HFFc6 (cell line): ENCODE measurements at regions not wholly inside any gene's neighbourhood (a gene's known extent, or its start where the extent isn't known, plus 50 kb on each side); places are given as distances from the start of the nearest gene placed in this dataset.
"Not testable (repeated sequence)": the region's sequence is repeated elsewhere in the genome, so short reads cannot be mapped to it uniquely, and the experiment has no call there.

Source experiments
- DNase-seq: peaks from one replicate; pipeline ENCODE4 v3.0.0-alpha.2; 2018
- H3K27ac Mint-ChIP-seq: 2 replicates; pipeline ENCODE4 v1.8.0; 2020; ENCODE audit warnings: mild to moderate bottlenecking, mixed read lengths
- H3K27me3 Mint-ChIP-seq: 2 replicates; pipeline ENCODE4 v1.8.0; 2021; ENCODE audit warnings: mild to moderate bottlenecking, moderate library complexity, mixed read lengths; ENCODE audit not compliant: insufficient read depth
- H3K36me3 Mint-ChIP-seq: 2 replicates; pipeline ENCODE4 v1.8.0; 2021; ENCODE audit warnings: low read depth, mixed read lengths
- H3K4me1 Mint-ChIP-seq: 2 replicates; pipeline ENCODE4 v1.8.0; 2020; ENCODE audit warnings: low read depth, mixed read lengths
- H3K4me3 Mint-ChIP-seq: 2 replicates; pipeline ENCODE4 v1.8.0; 2020; ENCODE audit warnings: mild to moderate bottlenecking, moderate library complexity, mixed read lengths
- H3K9me3 Mint-ChIP-seq: 2 replicates; pipeline ENCODE4 v1.8.0; 2020; ENCODE audit warnings: mild to moderate bottlenecking, mixed read lengths
- TF ChIP-seq, protein P1 (sequence below): fragments of 200-600 bp; sonication (generic); IDR thresholded peaks from 2 replicates; pipeline ENCODE4 v1.5.0; 2021; ENCODE audit warnings: antibody characterized with exemption, mild to moderate bottlenecking

DNA sequence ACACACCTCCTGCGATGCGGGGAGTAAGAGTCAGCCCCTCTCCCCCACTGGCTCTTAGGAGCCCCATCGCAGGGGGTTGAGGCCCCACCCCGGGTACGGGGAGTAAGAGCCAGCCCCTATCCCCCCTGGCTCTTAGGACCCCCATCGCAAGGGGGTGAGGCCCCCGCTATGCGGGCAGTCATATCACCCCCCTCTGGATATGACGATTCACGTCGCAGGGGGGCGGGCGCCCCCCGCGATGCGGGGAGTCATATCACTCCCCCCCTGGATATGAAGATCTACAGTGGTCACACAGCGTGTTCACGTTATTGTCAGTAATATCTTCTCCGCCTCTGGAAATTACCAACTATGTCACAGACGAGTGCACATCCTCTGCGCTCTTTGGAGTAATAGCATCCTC is 61.1 kb downstream of the DEFB131A start:
- not testable (repeated sequence) for H3K27me3 Mint-ChIP-seq, DNase-seq, H3K4me3 Mint-ChIP-seq, H3K27ac Mint-ChIP-seq, H3K36me3 Mint-ChIP-seq, H3K4me1 Mint-ChIP-seq
- H3K9me3 Mint-ChIP-seq, result peaks cover 14% of the 10 kb centered on the region; the same call in 1 of the 2 replicates

DNA sequence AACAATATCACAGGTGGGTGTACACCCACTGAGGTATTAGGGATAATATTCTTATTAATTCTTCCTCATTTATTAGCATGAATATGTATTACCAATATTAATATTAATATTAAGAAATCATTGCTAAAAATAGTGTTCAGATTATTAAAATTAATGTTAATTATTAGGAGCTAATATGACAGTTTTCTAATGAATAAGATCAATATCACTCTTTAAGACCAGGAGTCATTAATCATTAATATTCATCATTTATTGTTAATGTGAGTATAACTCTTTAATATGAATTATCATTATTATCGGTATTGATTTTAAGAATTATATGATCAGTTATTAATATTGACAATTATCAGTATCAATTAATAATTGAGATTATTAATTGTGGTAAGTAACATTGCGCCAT is 62.5 kb downstream of the DEFB131A start:
- H3K27ac Mint-ChIP-seq, H3K27me3 Mint-ChIP-seq, H3K4me3 Mint-ChIP-seq, H3K36me3 Mint-ChIP-seq, DNase-seq, H3K4me1 Mint-ChIP-seq: not testable (repeated sequence)
- H3K9me3 Mint-ChIP-seq, result peaks cover 14% of the 10 kb centered on the region; the same call in 1 of the 2 replicates

DNA sequence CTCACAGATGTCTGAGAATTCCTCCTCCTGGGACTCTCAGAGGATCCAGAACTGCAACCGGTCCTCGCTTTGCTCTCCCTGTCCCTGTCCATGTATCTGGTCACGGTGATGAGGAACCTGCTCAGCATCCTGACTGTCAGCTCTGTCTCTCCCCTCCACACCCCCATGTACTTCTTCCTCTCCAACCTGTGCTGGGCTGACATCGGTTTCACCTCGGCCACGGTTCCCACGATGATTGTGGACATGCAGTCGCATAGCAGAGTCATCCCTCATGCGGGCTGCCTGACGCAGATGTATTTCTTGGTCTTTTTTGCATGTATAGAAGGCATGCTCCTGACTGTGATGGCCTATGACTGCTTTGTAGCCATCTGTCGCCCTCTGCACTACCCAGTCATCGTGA is 68.7 kb downstream of the DEFB131A start:
- H3K36me3 Mint-ChIP-seq, DNase-seq, H3K27me3 Mint-ChIP-seq, H3K4me1 Mint-ChIP-seq, H3K4me3 Mint-ChIP-seq, H3K27ac Mint-ChIP-seq: not testable (repeated sequence)
- H3K9me3 Mint-ChIP-seq, result peaks cover 22% of the 10 kb centered on the region

DNA sequence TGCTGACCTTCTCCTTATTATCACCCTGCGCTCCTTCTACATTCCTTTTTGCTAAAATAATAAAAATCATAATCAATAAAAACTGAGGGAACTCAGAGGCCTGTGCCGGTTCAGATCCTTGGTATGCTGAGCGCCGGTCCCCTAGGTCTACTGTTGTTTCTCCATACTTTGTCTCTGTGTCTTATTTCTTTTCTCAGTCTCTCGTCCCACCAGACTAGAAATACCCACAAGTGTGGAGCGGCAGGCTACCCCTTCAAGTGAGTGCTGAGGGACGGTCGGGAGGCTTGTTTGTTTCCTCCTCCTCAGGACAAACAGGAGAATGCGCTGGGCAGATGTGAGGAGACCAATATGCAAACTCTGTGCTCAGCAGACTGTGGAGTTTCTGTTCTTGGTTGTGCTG is 75.4 kb downstream of the DEFB131A start:
- Mint-ChIP-seq H3K9me3 (peaks cover 12% of the 10 kb centered on the region), H3K27ac (peak overlapping the region; percentile 67; the same call in 1 of the 2 replicates), H3K4me1 (peaks cover 13% of the 10 kb centered on the region; the same call in 1 of the 2 replicates)
- H3K4me3 Mint-ChIP-seq, DNase-seq, H3K36me3 Mint-ChIP-seq, H3K27me3 Mint-ChIP-seq: not testable (repeated sequence)

DNA sequence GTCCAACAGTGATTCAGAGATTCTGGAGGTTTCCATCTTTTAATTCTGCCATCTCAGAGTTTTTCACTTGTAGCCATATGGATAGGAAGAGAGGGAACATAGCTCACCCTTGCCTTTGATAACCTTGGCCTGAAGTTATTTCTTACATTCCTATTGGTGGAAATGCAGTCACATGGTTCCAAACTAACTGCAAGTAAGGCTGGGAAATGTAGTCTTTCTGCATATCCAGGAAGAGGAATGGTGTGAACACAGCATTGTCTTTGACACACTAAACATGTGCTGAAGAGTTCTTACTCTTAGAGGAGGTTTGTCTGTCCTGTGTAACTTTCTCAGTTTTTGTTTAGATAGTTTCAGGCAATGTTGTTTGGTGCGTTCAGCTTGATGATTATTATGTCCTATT is 78.7 kb downstream of the DEFB131A start:
- not testable (repeated sequence) for DNase-seq, H3K4me3 Mint-ChIP-seq, H3K36me3 Mint-ChIP-seq, H3K9me3 Mint-ChIP-seq, H3K27me3 Mint-ChIP-seq, H3K27ac Mint-ChIP-seq
- peaks cover 13% of the 10 kb centered on the region; the same call in 1 of the 2 replicates for H3K4me1 Mint-ChIP-seq

DNA sequence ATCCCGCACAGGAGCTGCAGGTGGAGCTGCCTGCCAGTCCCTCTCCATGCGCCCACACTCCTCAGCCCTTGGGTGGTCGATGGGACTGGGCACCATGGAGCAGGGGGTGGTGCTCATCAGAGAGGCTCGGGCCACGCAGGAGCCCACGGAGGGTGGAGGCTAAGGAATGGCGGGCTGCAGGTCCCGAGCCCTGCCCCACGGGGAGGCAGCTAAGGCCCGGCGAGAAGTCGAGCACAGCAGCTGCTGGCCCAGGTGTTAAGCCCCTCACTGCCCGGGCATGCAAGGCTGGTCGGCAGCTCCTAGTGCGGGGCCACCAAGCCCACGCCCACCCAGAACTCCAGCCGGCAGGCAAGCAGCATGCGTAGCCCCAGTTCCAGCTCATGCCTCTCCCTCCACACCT is 80.2 kb downstream of the DEFB131A start:
- H3K9me3 Mint-ChIP-seq, H3K27ac Mint-ChIP-seq: not testable (repeated sequence)

DNA sequence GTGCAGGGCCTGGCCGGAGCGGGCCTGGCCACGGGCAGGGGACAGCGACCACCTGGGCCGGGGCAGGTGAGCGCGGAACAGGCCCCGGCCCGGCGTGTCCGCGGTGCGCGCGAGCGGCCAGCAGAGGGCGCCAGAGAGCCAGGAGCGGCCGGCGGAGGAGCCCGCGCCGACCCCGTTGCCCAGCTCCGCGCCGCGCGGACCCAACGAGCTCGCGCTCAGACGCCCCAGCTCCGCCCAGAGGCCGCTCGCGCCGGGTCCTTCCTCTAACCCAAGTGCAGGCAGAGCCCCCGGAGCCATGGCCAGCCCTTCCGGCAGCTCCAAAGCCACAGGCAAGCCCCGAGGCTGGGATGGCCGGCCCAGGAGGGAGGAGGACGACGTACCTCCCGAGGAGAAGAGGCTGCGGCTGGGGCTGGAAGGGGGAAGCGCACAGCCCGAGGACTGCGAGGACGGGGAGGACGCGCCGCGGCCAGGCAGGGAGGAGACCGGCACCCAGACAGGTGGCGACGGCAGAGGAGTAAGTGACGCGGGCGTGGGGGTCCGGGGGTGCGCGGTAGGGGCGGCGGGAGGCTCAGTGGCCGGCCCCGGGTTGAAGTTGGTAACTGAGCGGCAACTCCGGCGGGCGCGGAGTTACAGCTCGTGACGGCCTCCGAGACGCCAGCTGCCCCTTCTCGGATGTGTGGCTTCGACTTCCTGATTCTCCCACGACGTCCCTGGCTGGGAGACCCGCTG is 88.1 kb downstream of the DEFB131A start:
- not testable (repeated sequence) for DNase-seq, H3K36me3 Mint-ChIP-seq, H3K4me3 Mint-ChIP-seq, H3K4me1 Mint-ChIP-seq, H3K27ac Mint-ChIP-seq
- TF ChIP-seq, protein P1, sequence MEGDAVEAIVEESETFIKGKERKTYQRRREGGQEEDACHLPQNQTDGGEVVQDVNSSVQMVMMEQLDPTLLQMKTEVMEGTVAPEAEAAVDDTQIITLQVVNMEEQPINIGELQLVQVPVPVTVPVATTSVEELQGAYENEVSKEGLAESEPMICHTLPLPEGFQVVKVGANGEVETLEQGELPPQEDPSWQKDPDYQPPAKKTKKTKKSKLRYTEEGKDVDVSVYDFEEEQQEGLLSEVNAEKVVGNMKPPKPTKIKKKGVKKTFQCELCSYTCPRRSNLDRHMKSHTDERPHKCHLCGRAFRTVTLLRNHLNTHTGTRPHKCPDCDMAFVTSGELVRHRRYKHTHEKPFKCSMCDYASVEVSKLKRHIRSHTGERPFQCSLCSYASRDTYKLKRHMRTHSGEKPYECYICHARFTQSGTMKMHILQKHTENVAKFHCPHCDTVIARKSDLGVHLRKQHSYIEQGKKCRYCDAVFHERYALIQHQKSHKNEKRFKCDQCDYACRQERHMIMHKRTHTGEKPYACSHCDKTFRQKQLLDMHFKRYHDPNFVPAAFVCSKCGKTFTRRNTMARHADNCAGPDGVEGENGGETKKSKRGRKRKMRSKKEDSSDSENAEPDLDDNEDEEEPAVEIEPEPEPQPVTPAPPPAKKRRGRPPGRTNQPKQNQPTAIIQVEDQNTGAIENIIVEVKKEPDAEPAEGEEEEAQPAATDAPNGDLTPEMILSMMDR, result peak; percentile 75
- Mint-ChIP-seq H3K9me3 (peaks cover 37% of the 10 kb centered on the region; the same call in 1 of the 2 replicates), H3K27me3 (peaks cover 10% of the 10 kb centered on the region; the same call in 1 of the 2 replicates)

More for the DNA sequence above, 80.2 kb downstream of the DEFB131A start:
- not testable (repeated sequence) for H3K4me3 Mint-ChIP-seq, DNase-seq, H3K36me3 Mint-ChIP-seq, H3K27me3 Mint-ChIP-seq
- H3K4me1 Mint-ChIP-seq, result peaks cover 12% of the 10 kb centered on the region; the same call in 1 of the 2 replicates

DNA sequence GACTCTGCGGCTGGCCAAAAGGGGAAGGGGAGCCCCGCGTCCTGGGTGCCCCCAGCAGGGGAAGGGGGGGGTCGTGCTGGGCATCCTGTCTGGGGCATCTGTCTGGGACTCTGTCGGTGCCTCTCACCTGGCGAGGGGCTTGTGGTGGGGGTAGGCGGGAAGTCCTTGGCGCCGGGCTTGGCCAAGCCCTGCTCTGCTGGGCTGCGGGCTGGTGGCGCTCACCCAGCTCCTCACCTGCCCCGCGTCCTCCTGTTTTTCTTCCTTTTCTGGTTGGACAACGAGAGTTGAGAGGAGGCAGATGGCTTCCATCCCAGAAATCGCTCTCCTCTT is 88.6 kb downstream of the DEFB131A start:
- not testable (repeated sequence) for H3K36me3 Mint-ChIP-seq, H3K27ac Mint-ChIP-seq, DNase-seq, H3K4me1 Mint-ChIP-seq
- Mint-ChIP-seq H3K4me3 (peak overlapping the region; percentile 43; the same call in 1 of the 2 replicates), H3K9me3 (peaks cover 42% of the 10 kb centered on the region; the same call in 1 of the 2 replicates), H3K27me3 (peaks cover 13% of the 10 kb centered on the region; the same call in 1 of the 2 replicates)

DNA sequence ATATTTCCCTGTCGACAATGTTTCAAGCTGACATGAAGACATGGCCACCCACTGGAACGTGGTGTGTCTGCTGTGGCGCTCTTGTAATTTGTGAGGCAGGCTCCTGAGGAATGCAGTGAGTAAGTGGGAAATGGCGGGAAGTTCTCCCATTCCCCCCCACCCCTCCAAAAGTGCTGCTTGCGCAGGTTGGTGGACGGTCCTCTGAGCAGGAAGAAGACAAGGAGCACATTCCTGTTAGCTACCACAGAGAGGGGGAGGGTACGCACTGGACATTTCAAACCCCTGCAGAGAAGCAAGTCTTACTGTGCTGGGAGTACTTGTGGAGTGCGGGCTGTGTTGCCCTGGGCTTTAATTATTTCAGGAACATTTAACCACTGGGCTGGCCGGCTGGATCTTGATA is 92.9 kb downstream of the DEFB131A start:
- H3K4me1 Mint-ChIP-seq, H3K27ac Mint-ChIP-seq, H3K4me3 Mint-ChIP-seq, DNase-seq, H3K36me3 Mint-ChIP-seq: not testable (repeated sequence)
- Mint-ChIP-seq H3K9me3 (peaks cover 44% of the 10 kb centered on the region), H3K27me3 (peaks cover 10% of the 10 kb centered on the region)

DNA sequence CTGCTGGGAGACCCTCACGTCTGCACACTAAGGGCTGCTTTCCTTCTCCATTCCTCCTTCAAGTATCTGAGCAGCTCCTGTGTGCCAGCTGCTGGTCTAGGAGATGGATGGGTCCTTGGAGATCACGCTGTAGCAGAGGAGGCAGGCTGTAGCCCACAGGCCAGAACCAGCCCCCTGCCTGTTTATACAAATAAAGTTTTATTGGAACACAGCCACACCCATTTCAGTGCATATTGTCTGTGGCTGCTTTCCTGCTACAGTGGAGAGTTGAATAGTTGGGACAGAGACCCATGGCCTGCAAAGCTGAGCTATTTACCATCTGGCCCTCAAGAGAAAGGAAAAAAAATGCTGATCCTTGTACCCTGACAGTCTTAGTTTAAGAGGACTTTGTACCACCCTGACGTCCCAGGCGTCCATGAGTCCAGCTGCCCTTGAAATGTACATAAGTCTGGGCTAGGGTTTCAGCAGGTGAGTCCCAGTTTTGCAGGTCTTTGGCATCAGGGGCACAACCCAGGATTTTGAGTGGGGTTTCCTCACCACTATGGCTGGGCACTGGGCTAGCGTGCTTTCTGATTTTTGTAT is 95.8 kb downstream of the DEFB131A start:
- H3K4me1 Mint-ChIP-seq, H3K36me3 Mint-ChIP-seq, DNase-seq, H3K27me3 Mint-ChIP-seq, H3K4me3 Mint-ChIP-seq, H3K27ac Mint-ChIP-seq: not testable (repeated sequence)
- peaks cover 28% of the 10 kb centered on the region for H3K9me3 Mint-ChIP-seq

DNA sequence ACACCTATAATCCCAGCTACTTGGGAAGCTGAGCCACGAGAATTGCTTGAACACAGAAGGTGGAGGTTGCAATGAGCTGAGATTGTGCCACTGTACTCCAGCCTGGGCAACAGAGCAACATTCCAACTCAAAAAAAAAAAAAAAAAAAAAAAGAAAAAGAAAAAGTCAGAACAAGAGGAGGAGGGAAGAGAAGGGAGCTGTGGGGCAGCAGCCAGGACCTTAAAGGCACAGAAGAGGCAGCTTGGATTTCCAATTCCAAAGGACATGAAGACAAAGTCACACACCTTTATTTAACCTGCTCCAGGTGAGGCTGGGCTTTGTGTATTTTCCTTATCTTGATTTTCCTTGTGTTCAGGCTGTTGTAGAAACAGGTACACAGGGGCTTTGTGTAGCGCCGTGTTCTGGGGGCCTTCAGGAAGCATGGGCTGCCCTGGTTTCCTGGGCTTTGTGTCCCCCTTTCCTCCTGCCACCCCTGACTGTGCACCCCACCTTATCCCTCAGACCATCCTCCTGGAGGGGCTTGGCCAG is 97.2 kb downstream of the DEFB131A start:
- not testable (repeated sequence) for DNase-seq, H3K27me3 Mint-ChIP-seq, H3K27ac Mint-ChIP-seq, H3K4me1 Mint-ChIP-seq, H3K4me3 Mint-ChIP-seq, H3K36me3 Mint-ChIP-seq
- peaks cover 33% of the 10 kb centered on the region for H3K9me3 Mint-ChIP-seq

DNA sequence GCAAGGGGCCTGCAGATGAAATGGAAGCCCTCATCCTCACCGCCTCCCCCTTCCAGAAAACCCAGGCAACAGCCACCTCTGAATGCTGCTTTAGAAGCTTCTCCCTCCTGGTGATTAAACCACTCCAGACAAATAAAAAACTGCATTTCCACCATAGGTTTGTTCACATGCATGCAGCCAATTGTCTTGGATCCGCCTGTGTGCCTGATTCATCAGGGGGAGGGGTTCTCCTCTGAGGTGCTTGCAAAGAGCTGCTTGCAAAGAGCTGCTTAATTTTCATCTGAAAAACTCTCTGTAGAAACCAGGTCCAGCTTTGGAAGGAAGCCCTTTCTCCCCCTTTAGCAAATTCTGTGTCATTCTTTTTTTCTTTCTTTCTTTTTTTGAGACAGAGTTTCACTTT is 100.6 kb downstream of the DEFB131A start:
- H3K27me3 Mint-ChIP-seq, DNase-seq, H3K27ac Mint-ChIP-seq, H3K36me3 Mint-ChIP-seq, H3K4me1 Mint-ChIP-seq, H3K4me3 Mint-ChIP-seq: not testable (repeated sequence)
- H3K9me3 Mint-ChIP-seq, result peaks cover 26% of the 10 kb centered on the region

DNA sequence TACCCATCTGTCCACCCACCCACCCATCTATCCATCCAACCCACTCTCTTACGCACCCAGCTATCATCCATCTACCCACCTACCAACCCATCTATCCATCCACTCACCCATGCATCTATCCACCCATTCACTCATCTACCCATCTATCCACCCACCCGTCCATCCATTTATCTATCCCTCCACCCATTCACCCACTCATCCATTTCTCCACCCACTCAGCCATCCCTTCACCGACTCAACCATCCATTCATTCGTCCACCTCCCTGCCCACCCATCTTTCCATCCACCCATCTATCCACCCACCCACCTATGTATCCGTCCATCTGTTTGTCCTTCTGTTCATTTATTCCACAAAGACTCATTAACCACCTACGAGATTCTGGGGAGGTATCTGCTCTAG is 103.3 kb downstream of the DEFB131A start:
- not testable (repeated sequence) for H3K27ac Mint-ChIP-seq, H3K27me3 Mint-ChIP-seq, H3K36me3 Mint-ChIP-seq, H3K4me1 Mint-ChIP-seq, H3K4me3 Mint-ChIP-seq, DNase-seq
- H3K9me3 Mint-ChIP-seq, result peaks cover 22% of the 10 kb centered on the region
